Mesodermal cell (in vitro differentiated cells): ENCODE measurements at regions not wholly inside any gene's neighbourhood (a gene's known extent, or its start where the extent isn't known, plus 50 kb on each side); places are given as distances from the start of the nearest gene placed in this dataset.
A peak's percentile ranks its signal among the peaks of the same experiment; 100 is the strongest.

Source experiments
- H3K27ac ChIP-seq: 2 replicates; pipeline ENCODE4 v1.7.0; 2013; ENCODE audit warnings: mild to moderate bottlenecking, low read depth, low read length, moderate library complexity; ENCODE audit not compliant: severe bottlenecking
- H3K36me3 ChIP-seq: 2 replicates; pipeline ENCODE4 v1.7.1; 2013; ENCODE audit warnings: mild to moderate bottlenecking, low read length, moderate library complexity; ENCODE audit not compliant: control insufficient read depth, insufficient read depth
- H3K4me1 ChIP-seq: one replicate; pipeline ENCODE4 v1.7.1; 2013; ENCODE audit warnings: mild to moderate bottlenecking, low read length; ENCODE audit not compliant: insufficient read depth, control insufficient read depth, poor library complexity, severe bottlenecking
- H3K4me3 ChIP-seq: 2 replicates; pipeline ENCODE4 v1.7.0; 2013; ENCODE audit warnings: low read length, control low read depth, mild to moderate bottlenecking; ENCODE audit not compliant: insufficient read depth, poor library complexity, severe bottlenecking; ENCODE audit errors: extremely low read depth
- H3K9me3 ChIP-seq: 2 replicates; pipeline ENCODE4 v1.7.1; 2013; ENCODE audit warnings: mild to moderate bottlenecking, low read length, moderate library complexity; ENCODE audit not compliant: control insufficient read depth
- WGBS, 2 experiments: methylation state at CpG; one replicate each; pipeline ENCODE4 v1.1.5; 2013; ENCODE audit warnings: missing lambda C conversion rate in 2 of 2; ENCODE audit not compliant: insufficient coverage in 2 of 2; 5-methylcytosine and 5-hydroxymethylcytosine counted together

GRCh38 chr1:177770096-177770495, 199.8 kb downstream of the SEC16B start:
- Histone ChIP-seq H3K9me3 (peaks cover 13% of the 10 kb centered on the region), H3K4me1 (no peaks in the 10 kb centered on the region), H3K27ac (no peak overlapping the region), H3K4me3 (no peak overlapping the region), H3K36me3 (no peaks in the 10 kb centered on the region)

- Histone ChIP-seq H3K9me3 (peaks cover 4% of the 10 kb centered on the region), H3K36me3 (no peaks in the 10 kb centered on the region), H3K4me1 (no peaks in the 10 kb centered on the region), H3K27ac (no peak overlapping the region), H3K4me3 (no peak overlapping the region)
- WGBS, 2 experiments: 67 to 83% methylated on average over 1 to 4 of the region's 7 CpGs
Observed at GRCh38 chr1:177755851-177756560, 213.9 kb downstream of the SEC16B start.

DNA sequence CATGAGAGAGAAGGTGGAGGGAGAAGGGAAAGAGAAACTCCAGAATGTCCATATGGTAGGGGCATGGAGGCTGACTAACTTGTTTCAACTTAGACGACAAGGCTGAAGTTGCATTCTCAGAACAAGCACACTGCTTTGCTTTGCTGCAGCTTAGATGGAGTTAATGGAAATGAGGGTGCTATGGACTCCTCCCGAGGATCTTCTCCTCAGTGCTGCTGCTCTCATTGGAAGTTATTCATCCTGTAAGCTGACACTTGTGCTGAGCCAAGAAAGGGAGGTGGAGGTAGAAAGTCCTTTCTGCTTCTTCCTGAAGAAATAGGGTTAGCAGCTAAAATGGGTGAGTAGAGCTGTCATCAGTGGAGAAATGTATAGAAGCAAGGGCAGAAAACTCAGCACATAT, 215.3 kb downstream of the SEC16B start:
- Histone ChIP-seq H3K4me3 (no peak overlapping the region), H3K36me3 (no peaks in the 10 kb centered on the region), H3K27ac (no peak overlapping the region), H3K9me3 (peaks cover 4% of the 10 kb centered on the region), H3K4me1 (no peaks in the 10 kb centered on the region)
- WGBS, 2 experiments: 38 to 71% methylated on average over 1 of the region's 2 CpGs

- H3K36me3 ChIP-seq: no peaks in the 10 kb centered on the region
- H3K9me3 ChIP-seq: no peaks in the 10 kb centered on the region
- H3K27ac ChIP-seq: no peak overlapping the region
- 83 to 90% methylated on average over 1 of the region's 5 CpGs for WGBS, 2 experiments
- no peaks in the 10 kb centered on the region for H3K4me1 ChIP-seq
- no peak overlapping the region for H3K4me3 ChIP-seq
Observed at GRCh38 chr1:177753655-177754054, 216.2 kb downstream of the SEC16B start.

- WGBS, 2 experiments: 89 to 94% methylated on average over 3 of the region's 4 CpGs
- H3K9me3 ChIP-seq: no peaks in the 10 kb centered on the region
- no peaks in the 10 kb centered on the region for H3K4me1 ChIP-seq
- H3K27ac ChIP-seq: no peak overlapping the region
- no peaks in the 10 kb centered on the region for H3K36me3 ChIP-seq
- H3K4me3 ChIP-seq: no peak overlapping the region
Observed at GRCh38 chr1:177748080-177748801, 221.6 kb downstream of the SEC16B start.

GRCh38 chr1:177746155-177746554, 223.7 kb downstream of the SEC16B start:
- WGBS, 2 experiments: 75 to 100% methylated on average over 1 of the region's 3 CpGs
- Histone ChIP-seq H3K36me3 (no peaks in the 10 kb centered on the region), H3K9me3 (no peaks in the 10 kb centered on the region), H3K4me1 (peaks cover 9% of the 10 kb centered on the region), H3K4me3 (no peak overlapping the region), H3K27ac (no peak overlapping the region)

GRCh38 chr1:177744906-177745305, 225.0 kb downstream of the SEC16B start:
- no CpG with 5 or more reads among the region's 1 CpG for WGBS, 2 experiments
- Histone ChIP-seq H3K4me1 (peaks cover 9% of the 10 kb centered on the region), H3K36me3 (no peaks in the 10 kb centered on the region), H3K27ac (no peak overlapping the region), H3K9me3 (no peaks in the 10 kb centered on the region), H3K4me3 (no peak overlapping the region)

GRCh38 chr1:177741476-177741875, 228.4 kb downstream of the SEC16B start:
- Histone ChIP-seq H3K4me1 (peaks cover 9% of the 10 kb centered on the region), H3K36me3 (no peaks in the 10 kb centered on the region), H3K9me3 (no peaks in the 10 kb centered on the region), H3K27ac (peak overlapping the region; percentile 36), H3K4me3 (no peak overlapping the region)
- WGBS, 2 experiments: 50 to 80% methylated on average over 1 of the region's 1 CpG

DNA sequence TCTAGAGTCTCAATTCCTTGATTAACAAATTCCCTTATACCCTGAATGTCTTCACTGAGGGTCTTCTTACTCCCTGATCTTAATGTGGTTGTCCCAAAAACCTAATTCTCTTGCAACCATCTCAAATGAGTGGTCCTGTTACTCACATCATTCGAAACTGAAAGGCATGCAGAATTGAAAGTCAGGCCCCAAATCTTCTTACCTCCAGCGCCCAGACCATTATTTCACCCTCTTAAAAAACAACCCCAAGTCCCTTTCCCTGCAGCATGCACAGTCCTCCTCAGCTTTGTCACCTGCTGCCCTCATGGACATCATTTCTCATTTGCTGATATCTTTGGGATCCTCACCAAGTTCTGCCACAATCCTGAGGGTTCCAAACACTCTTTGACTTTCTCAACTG, 230.1 kb downstream of the SEC16B start:
- H3K4me3 ChIP-seq: no peak overlapping the region
- no peak overlapping the region for H3K27ac ChIP-seq
- H3K4me1 ChIP-seq: peaks cover 9% of the 10 kb centered on the region
- H3K9me3 ChIP-seq: no peaks in the 10 kb centered on the region
- WGBS, 2 experiments: 90 to 94% methylated on average over 2 of the region's 2 CpGs
- H3K36me3 ChIP-seq: no peaks in the 10 kb centered on the region

GRCh38 chr1:177737456-177737855, 232.4 kb downstream of the SEC16B start:
- H3K4me1 ChIP-seq: peaks cover 9% of the 10 kb centered on the region
- no peaks in the 10 kb centered on the region for H3K36me3 ChIP-seq
- H3K27ac ChIP-seq: no peak overlapping the region
- no peaks in the 10 kb centered on the region for H3K9me3 ChIP-seq
- 86 to 89% methylated on average over 1 of the region's 2 CpGs for WGBS, 2 experiments
- no peak overlapping the region for H3K4me3 ChIP-seq

- H3K4me1 ChIP-seq: no peaks in the 10 kb centered on the region
- no peaks in the 10 kb centered on the region for H3K9me3 ChIP-seq
- WGBS, 2 experiments: 88 to 91% methylated on average over 4 to 6 of the region's 7 CpGs
- H3K27ac ChIP-seq: no peak overlapping the region
- no peaks in the 10 kb centered on the region for H3K36me3 ChIP-seq
- no peak overlapping the region for H3K4me3 ChIP-seq
Observed at GRCh38 chr1:177732178-177732577, 237.7 kb downstream of the SEC16B start.
